ENCODE measurements at regions not wholly inside any gene's neighbourhood (a gene's known extent, or its start where the extent isn't known, plus 50 kb on each side); places are given as distances from the start of the nearest gene placed in this dataset.
A peak's percentile ranks its signal among the peaks of the same experiment; 100 is the strongest.

GRCh38 chr2:19746611-19747309 is 155.0 kb downstream of the TTC32 start:
- DNase-seq, result peak; percentile 1 to 7

DNA sequence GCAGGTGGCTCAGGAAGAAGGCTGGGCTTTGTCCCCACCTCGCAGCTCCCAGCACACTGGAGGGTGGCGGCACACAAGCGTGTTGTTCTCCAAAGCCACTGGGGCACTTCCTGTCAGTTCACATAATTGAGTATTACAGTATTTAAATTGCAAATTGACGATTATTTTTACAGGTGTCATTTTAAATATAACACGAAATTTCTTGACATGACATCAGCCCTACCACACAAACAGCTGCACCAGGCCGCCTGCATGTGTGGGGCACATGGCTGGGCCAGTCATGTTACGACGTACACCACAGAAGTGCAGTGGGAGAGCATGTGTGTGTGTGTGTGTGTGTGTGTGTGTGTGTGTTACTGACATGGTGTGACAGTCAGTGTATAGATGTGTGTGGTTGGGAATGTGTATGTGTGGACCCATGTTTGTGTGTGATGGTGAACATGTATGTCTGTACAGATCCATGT is 155.6 kb downstream of the TTC32 start:
- DNase-seq, result no peak

DNA sequence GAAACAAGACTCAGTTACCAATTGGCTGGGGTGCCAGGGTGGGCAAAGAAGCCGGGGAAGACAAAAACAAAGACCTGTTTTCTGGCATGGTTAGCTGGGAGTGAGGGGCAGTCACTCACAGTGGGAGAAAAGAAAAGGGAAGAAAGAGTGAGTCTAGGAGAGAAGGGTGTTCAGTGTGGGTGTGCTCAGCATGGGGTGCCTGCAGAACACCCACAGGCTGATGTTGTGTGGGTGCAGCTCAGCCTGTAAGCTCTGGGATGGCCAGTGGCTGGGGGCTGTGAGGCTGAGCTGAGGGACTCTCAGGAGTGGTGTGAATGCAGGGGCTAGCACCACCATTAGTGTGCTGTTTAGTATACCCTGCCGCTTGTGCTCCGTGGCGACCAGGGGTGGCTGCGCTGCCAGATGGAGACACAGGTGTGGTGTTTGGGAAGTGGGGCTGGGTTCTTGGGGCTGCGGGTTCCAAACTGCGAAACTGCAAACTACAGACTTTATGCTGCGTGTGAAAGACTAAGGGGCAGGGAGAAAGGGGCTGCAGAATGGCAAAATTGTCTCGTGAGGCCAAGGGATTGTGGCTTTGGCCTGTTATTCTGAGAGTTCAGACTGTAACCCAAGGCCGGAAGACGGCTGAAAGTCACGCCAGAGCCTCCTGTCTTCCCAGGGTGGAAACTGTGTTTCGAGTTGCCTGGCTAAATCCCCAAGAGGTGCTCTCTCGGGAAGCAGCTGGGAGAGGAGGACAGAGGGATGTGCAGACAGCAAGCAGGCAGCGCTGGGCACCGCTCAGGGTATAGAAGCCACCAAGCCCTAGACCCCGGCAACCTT is 156.3 kb downstream of the TTC32 start:
- no peak for DNase-seq

GRCh38 chr2:19744456-19745199 is 157.2 kb downstream of the TTC32 start:
- no peak for DNase-seq

DNA sequence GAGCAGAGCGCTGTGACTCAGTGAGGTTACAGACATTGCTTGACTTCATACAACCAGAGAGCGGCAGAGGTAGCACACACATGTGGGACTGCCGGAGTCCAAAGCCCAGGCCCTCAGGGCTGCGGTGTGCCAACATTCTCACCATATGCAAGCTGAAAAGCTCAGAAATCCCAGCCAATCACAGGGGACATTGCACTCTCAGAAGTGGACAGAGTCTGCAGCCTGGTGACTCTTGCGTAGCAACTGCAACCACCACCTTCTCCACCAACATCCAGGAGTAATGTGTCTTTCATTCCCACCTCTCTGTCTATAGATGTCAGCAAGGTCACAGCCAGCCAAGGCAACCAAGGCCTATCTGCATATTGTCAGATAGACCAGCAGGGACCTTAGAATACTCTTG is 158.1 kb downstream of the TTC32 start:
- no peak for DNase-seq

- no peak for DNase-seq
Observed at GRCh38 chr2:19742872-19743271, 158.9 kb downstream of the TTC32 start.

GRCh38 chr2:19739256-19739655 is 162.5 kb downstream of the TTC32 start:
- no peak for DNase-seq

DNA sequence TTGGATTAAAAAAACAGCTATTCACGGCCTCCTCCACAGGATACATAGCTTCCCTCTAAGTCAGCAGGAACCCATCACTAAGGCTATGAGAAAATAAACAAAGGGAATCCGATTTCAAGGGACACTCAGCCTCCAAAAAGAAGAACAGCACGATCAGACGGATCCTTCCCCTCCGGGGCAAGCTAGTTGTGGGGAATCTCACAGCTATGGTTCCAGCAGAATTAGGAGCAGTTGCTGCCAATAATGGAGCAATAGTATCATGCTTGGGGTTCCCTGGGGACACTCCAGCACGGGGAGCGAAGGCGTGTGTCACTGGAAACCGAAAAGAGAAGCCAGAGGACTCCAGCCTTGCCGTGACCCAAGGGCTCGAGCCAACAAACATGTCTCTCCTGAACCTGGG is 163.1 kb downstream of the TTC32 start:
- no peak for DNase-seq

- no peak for DNase-seq
Observed at GRCh38 chr2:19736191-19736831, 165.5 kb downstream of the TTC32 start.

DNA sequence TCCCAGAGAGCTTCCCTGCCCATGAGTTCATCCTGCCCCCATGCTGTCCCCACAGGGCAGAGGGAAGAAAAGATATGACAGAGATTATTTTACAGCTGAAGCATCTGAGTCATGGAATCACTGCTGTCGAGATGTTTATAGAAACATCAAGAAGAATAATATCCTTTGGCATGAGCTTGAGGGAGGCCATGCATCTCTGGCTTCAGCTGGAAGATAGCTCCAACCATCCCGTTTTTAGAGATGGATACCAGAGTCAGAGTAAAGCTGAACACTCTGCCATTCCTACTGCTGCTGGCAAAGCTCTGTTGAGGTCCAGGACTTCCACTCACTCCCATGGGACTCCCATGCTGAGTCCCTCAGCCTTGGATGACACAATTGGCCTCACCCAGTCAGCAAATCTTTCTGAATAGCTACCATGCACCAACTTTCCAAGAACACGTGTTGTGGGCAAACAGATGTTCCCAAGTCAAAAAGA is 167.8 kb downstream of the TTC32 start:
- no peak for DNase-seq

- no peak for DNase-seq
Observed at GRCh38 chr2:19733390-19733789, 168.4 kb downstream of the TTC32 start.

DNA sequence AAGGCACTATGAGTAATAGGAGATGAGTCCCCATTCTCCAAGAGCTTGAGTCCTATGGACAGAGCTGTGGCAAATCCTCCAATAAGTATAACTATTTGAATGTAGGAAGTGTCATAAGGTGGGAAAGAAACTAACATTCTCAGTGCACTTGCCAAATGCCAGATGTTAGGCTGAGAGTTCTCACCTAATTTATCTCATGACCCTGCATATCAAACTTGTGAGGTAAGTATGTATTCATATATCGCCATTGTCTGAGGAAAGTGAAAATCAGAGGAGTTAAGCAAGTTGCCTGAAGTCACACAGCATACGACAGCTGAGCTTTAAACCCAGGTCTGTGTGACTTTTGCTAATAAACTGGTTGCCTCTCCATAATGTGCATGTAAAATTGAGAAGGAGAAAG is 169.5 kb downstream of the TTC32 start:
- DNase-seq, result no peak

DNA sequence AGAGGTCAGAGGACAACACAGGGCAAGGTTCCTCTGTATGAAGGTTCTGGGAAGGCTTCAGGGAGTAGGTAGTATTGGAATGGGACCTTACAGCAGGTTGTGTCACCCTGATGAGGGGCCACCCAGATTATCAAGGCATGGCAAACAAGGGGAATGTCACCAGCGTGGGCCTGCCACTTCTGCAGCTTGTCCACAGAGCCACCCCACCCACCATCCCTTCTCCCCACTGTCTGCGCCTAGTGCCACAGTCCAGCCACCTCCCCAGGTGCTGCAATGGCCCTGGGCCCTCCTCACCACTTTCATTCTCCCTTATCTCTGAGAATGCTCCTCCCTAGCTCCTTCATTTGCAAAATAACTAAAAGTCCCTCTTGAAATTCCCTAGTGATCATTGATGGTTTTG is 170.3 kb downstream of the TTC32 start:
- DNase-seq, result no peak

GRCh38 chr2:19731037-19731436 is 170.7 kb downstream of the TTC32 start:
- no peak for DNase-seq

DNA sequence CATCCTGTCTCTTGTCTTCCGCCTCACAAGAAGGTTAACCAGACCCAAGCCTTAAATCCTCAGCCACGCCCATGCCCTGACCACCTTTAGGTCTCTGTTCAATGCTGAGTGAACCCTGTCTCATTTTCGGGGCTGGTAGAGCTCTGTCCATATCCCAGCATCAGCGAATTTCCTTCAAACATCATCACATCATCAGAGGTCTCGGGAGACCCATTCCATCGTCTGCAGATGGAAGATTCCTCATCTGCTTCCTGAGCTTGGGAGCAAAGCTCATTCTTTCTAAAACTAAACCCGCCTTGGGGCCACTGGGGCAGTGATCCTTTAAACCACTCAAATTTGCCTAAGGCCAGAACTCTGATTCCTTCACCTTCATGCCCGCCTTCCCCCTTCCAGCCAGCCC is 173.7 kb downstream of the TTC32 start:
- no peak for DNase-seq

- DNase-seq, result no peak
Observed at GRCh38 chr2:19725392-19725791, 176.4 kb downstream of the TTC32 start.

DNA sequence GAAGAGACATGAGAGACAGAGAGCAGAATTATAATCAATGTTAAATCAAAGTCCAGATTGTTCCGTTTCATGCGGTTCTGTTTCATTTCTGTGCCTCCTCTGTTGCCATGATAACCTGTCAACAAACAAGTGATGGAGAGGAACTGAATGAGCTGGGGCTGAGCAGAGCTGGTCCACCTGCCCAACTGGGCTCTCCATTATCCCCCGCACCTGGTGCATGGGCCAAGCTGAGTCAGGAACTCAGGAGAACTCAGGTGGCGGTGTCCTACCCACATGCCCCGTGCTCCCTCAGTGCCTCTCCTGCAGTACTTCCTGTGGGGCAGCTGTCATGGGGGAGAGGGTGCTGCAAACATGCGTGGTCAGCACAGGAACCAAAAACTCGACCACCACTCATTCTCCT is 178.8 kb downstream of the TTC32 start:
- DNase-seq, result no peak

DNA sequence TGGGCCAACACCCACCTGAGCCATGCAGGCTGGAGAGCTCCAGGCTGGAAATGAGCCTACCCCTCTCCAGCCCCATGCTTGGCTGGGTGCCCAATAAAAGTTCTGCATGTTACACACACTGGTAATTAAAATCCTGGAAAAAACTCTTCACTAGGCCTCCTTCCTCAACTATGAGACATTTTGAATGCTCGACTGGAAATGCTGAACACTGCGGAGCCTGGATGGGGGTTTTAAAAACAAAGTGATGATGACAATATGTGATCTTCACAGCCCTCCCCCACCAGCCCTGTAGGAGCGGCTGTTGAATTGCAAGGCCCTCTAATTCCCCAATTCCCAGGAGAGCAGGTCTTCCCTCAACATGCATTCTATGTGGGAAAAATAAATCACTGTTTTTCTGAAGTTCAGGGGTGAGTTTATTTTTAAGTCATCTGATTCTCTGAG is 179.2 kb downstream of the TTC32 start:
- no peak for DNase-seq

- no peak for DNase-seq
Observed at GRCh38 chr2:19720306-19720705, 181.5 kb downstream of the TTC32 start.

DNA sequence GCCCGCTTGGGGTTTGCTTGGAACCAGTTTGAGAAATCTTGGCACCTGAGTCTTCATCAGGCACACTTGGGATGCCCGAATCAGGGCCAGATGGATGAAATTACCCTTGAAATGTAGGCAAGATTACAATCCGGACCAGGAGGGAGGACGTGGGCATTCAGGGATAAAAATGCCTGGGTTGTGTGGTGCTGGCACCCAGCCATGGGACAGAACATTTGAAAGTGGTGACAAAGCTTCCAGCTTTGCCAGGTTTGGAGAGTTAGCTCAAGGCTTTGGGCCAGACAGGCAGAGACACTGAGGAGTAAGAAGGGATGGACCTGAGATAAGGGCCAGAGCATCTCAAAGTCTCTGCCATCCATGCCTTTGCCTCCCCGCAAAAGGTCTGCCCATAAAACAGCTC is 182.2 kb downstream of the TTC32 start:
- DNase-seq, result no peak

GRCh38 chr2:19717446-19717845 is 184.3 kb downstream of the TTC32 start:
- no peak for DNase-seq

DNA sequence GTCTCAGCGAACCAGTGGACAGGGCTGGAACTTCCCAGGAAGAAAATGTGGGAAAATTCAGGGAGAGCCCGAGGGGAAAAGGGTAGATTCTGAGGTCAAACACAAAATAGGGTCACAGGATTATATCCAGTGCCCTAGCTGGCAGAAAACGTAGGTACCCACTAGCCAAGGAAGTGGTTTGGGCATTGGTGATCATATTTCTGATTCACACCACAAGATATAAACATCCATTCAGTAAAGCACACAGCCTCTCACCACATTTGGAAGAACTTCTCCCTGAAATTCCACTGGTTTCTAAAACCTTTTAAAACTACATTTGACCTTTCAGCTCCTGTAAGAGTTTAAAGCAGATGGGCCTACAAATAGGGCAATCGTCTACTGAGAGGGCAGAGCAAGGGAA is 186.9 kb downstream of the TTC32 start:
- no peak for DNase-seq

DNA sequence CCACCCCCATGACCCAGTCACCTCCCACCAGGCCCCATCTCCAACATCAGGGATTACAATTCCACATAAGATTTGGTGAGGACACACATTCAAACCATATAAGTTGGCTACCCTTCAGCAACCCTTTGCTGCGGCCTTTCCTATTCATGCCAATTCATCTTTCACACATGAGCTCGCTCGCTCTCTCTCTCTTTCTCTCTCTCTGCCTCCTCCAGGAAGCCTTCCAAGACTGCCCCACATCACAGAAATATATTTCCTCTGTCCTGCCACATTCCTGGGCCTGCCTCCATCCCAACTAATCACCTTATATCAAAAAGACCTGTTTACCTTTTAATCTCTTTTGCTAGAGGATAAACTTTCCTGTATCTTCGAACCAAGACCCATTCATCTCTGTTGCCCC is 188.9 kb downstream of the TTC32 start:
- DNase-seq, result no peak

All from activated CD4-positive, alpha-beta T cell treated with anti-CD3 and anti-CD28 coated beads, Interleukin-2, amount 50 U/mL, for 48 hours (primary cell).